ENCODE measurements at regions not wholly inside any gene's neighbourhood (a gene's known extent, or its start where the extent isn't known, plus 50 kb on each side); places are given as distances from the start of the nearest gene placed in this dataset.

GRCh38 chrX:6660567-6661264, 125.8 kb upstream of the VCX3A start:
- TF ChIP-seq CTCF (IDR thresholded peaks at IDR 0.05 in 8 of 11, conservative IDR thresholded peaks at IDR 0.05 in 3 of 11): no peak
- no peak for TF ChIP-seq POLR2A (IDR thresholded peaks at IDR 0.05)
